A673 (cell line): ENCODE measurements at regions not wholly inside any gene's neighbourhood (a gene's known extent, or its start where the extent isn't known, plus 50 kb on each side); places are given as distances from the start of the nearest gene placed in this dataset.

Source experiments
- BruUV-seq: library from RNA; stranded (reverse); fragments of 400-500 nt; replicated peaks from 2 replicates; lab custom pipeline; 2021; lab: Mats Ljungman, UMichigan
- CTCF ChIA-PET: fragments of 300-600 bp; sonication (Branson Sonifier 250); formaldehyde crosslinking; loops from one replicate; lab custom pipeline; 2022; ENCODE audit warnings: antibody characterized with exemption; lab: Charles Lee
- POLR2A ChIA-PET: fragments of 300-600 bp; sonication (Branson Sonifier 250); formaldehyde crosslinking; loops from one replicate; lab custom pipeline; 2022; ENCODE audit warnings: antibody characterized with exemption; ENCODE audit not compliant: low non-redundant PET; lab: Charles Lee
- DNase-seq: peaks from one replicate; pipeline ENCODE4 v3.0.0-alpha.2; 2015; ENCODE audit warnings: low spot score
- H3K27ac ChIP-seq: fragments of 200-600 bp; sonication (generic); 2 replicates; pipeline ENCODE4 v1.5.1; 2016; ENCODE audit warnings: mixed run types, low read depth, mild to moderate bottlenecking, mixed read lengths, antibody characterized with exemption, low read length; ENCODE audit not compliant: poor library complexity, severe bottlenecking
- H3K27me3 ChIP-seq: fragments of 200-600 bp; sonication (generic); replicated peaks from 2 replicates; pipeline ENCODE4 v1.6.1; 2017; ENCODE audit warnings: mixed run types, low read depth, mild to moderate bottlenecking, mixed read lengths, antibody characterized with exemption, low read length; ENCODE audit not compliant: insufficient read depth, poor library complexity
- H3K36me3 ChIP-seq: fragments of 200-600 bp; sonication (generic); 2 replicates; pipeline ENCODE4 v1.6.1; 2016; ENCODE audit warnings: mixed run types, mild to moderate bottlenecking, mixed read lengths, antibody characterized with exemption, low read length; ENCODE audit not compliant: insufficient read depth, poor library complexity, severe bottlenecking
- H3K4me1 ChIP-seq: fragments of 200-600 bp; sonication (generic); 2 replicates; pipeline ENCODE4 v1.6.1; 2017; ENCODE audit warnings: mixed run types, mild to moderate bottlenecking, mixed read lengths, antibody characterized with exemption, low read length; ENCODE audit not compliant: insufficient read depth, poor library complexity, severe bottlenecking
- H3K4me3 ChIP-seq: fragments of 200-600 bp; sonication (generic); 2 replicates; pipeline ENCODE4 v1.5.1; 2016; ENCODE audit warnings: low read depth, mixed run types, mild to moderate bottlenecking, mixed read lengths, low read length; ENCODE audit not compliant: poor library complexity, severe bottlenecking
- H3K9me3 ChIP-seq: fragments of 200-600 bp; sonication (generic); 2 replicates; pipeline ENCODE4 v1.6.1; 2016; ENCODE audit warnings: mixed run types, low read depth, mild to moderate bottlenecking, mixed read lengths, antibody characterized with exemption, low read length; ENCODE audit not compliant: poor library complexity, severe bottlenecking
- EZH2 ChIP-seq: fragments of 200-600 bp; sonication (generic); IDR thresholded peaks from 2 replicates; pipeline ENCODE4 v1.6.1; 2017; ENCODE audit warnings: borderline replicate concordance, low read depth, mild to moderate bottlenecking, mixed read lengths, antibody characterized with exemption, low read length; ENCODE audit not compliant: poor library complexity, severe bottlenecking
- intact Hi-C: fragments of 100-400 bp; cut with micrococcal nuclease; formaldehyde crosslinking; loops from one replicate; pipeline ENCODE4 v1.10.0; 2022; ENCODE audit not compliant: unreplicated experiment
- TF ChIP-seq, protein P1 (sequence below): fragments of 300-800, 200-600 bp; sonication (generic); conservative IDR thresholded peaks from 2 replicates; pipeline ENCODE4 v1.5.1; 2017; ENCODE audit warnings: low read depth, mild to moderate bottlenecking, antibody characterized with exemption, low read length, moderate library complexity, mixed read lengths

DNA sequence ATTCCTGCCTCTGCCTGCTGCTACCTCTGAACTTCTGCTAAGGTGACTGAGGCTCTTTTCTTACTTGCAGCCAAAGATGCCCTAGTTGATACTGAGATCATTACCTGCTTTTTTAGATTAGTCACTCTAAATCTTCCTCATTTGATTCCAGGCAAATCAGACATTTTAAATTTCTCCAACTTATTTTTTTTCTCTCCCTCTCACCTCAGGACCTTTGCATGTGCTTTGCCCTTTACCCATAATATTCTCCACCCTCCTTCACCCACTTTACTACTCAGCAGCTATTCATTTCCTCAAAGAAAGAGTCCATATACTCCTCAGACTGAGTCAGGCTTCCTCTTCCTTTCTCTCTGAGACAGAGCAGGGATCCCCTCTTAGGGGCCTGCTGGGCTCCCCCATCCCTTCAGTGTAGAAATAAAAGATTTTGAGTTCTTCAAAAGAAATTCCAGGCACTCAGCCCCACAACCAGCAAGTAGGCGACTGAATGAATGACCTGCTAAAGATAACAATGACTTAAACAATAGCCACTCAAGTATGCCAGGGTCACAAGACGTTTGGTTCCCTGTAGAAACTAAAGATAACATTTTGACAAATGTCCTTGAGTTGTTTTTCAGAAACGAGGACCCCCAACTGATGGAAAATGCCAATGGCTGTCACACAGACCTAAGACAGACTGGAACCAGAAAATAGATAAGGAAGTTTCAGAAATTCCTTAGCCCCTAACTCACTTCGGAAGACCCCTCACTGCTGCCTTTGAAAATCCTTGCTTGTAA, 104.2 kb downstream of the MTNR1B start:
- Histone ChIP-seq H3K4me1 (no peaks in the 10 kb centered on the region), H3K27me3 (peaks cover 4% of the 10 kb centered on the region), H3K9me3 (no peaks in the 10 kb centered on the region), H3K36me3 (no peaks in the 10 kb centered on the region), H3K4me3 (no peak overlapping the region), H3K27ac (no peak overlapping the region)
- intact Hi-C loops: no loop called here
- no peak for DNase-seq
- no peak for TF ChIP-seq EZH2
- TF ChIP-seq, protein P1, sequence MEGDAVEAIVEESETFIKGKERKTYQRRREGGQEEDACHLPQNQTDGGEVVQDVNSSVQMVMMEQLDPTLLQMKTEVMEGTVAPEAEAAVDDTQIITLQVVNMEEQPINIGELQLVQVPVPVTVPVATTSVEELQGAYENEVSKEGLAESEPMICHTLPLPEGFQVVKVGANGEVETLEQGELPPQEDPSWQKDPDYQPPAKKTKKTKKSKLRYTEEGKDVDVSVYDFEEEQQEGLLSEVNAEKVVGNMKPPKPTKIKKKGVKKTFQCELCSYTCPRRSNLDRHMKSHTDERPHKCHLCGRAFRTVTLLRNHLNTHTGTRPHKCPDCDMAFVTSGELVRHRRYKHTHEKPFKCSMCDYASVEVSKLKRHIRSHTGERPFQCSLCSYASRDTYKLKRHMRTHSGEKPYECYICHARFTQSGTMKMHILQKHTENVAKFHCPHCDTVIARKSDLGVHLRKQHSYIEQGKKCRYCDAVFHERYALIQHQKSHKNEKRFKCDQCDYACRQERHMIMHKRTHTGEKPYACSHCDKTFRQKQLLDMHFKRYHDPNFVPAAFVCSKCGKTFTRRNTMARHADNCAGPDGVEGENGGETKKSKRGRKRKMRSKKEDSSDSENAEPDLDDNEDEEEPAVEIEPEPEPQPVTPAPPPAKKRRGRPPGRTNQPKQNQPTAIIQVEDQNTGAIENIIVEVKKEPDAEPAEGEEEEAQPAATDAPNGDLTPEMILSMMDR: no peak
- ChIA-PET CTCF (no interaction called here), POLR2A (no interaction called here)
- no TSS peak for BruUV-seq

DNA sequence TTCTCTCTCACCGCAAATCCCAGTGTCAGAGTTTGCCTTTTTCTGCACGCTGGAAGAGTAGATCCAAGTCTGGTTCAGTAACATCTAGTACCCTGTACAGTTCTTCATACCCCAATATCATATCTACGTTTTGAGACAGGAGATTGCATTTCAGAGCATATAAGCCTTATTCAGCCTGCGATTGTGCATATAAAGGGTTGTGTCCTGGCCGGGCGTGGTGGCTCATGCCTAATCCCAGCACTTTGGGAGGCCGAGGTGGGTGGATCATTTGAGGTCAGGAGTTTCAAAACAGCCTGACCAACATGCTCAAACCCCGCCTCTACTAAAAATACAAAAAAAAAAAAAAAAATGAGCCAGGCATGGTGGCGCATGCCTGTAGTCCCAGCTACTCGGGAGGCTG, 104.9 kb downstream of the MTNR1B start:
- DNase-seq: no peak
- no peaks in the 10 kb centered on the region for H3K9me3 ChIP-seq
- peaks cover 4% of the 10 kb centered on the region for H3K27me3 ChIP-seq
- H3K4me1 ChIP-seq: no peaks in the 10 kb centered on the region
- H3K36me3 ChIP-seq: no peaks in the 10 kb centered on the region
- TF ChIP-seq, protein P1: no peak
- TF ChIP-seq EZH2: no peak
- no peak overlapping the region for H3K27ac ChIP-seq
- POLR2A ChIA-PET: no interaction called here
- no peak overlapping the region for H3K4me3 ChIP-seq
- CTCF ChIA-PET: interaction anchor here (0.7 kb wide), 1 partner anchor 49 kb away, joined by 3 read pairs; no protein-coding TSS in a partner anchor
- intact Hi-C loops: no loop called here
- BruUV-seq: no TSS peak

DNA sequence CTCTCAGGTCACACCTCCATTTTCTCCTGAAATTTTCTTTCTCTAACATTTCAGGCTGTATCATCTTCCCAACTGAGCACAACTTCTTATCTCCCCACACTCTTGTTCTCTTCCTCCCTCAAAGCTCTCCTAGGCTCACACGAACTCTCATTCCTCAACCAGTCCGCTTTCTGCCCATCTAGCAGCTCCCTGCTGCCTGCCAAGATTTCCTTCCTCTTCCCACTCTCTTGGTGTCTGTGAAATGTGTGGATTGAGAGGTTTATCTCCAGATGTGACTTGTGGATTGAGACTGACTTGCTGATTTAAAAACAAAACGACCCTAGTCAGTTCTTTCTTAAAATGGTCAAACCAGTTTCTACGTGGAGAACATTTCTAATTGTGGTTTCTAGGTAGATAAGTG, 106.3 kb downstream of the MTNR1B start:
- no peak overlapping the region for H3K4me3 ChIP-seq
- no peak overlapping the region for H3K27ac ChIP-seq
- no peak for DNase-seq
- H3K4me1 ChIP-seq: no peaks in the 10 kb centered on the region
- CTCF ChIA-PET: no interaction called here
- no peaks in the 10 kb centered on the region for H3K36me3 ChIP-seq
- intact Hi-C loops: no loop called here
- no TSS peak for BruUV-seq
- POLR2A ChIA-PET: no interaction called here
- peaks cover 4% of the 10 kb centered on the region for H3K27me3 ChIP-seq
- no peak for TF ChIP-seq EZH2
- TF ChIP-seq, protein P1: no peak
- H3K9me3 ChIP-seq: no peaks in the 10 kb centered on the region
